ENCODE measurements at regions not wholly inside any gene's neighbourhood (a gene's known extent, or its start where the extent isn't known, plus 50 kb on each side); places are given as distances from the start of the nearest gene placed in this dataset.

GRCh38 chr15:91420689-91421088, 320.6 kb downstream of the SV2B start:
- TF ChIP-seq CEBPB (IDR thresholded peaks at IDR 0.05) (no peak), FOXM1 (IDR thresholded peaks at IDR 0.05; ENCODE audit: borderline replicate concordance, low read depth) (no peak), REST (IDR thresholded peaks at IDR 0.05; ENCODE audit: low read depth) (no peak), TEAD4 (IDR thresholded peaks at IDR 0.05) (no peak), MAX (IDR thresholded peaks at IDR 0.05) (no peak), USF1 (IDR thresholded peaks at IDR 0.05) (no peak), YY1 (IDR thresholded peaks at IDR 0.05; ENCODE audit: low read depth) (no peak), CREB1 (IDR thresholded peaks at IDR 0.05; ENCODE audit: low read depth) (no peak), ZBTB7A (IDR thresholded peaks at IDR 0.05; ENCODE audit: low read depth) (no peak), EGR1 (IDR thresholded peaks at IDR 0.05) (no peak), TCF12 (IDR thresholded peaks at IDR 0.05; ENCODE audit: low read depth) (no peak), RAD21 (IDR thresholded peaks at IDR 0.05; ENCODE audit: low read depth) (no peak), NFIC (IDR thresholded peaks at IDR 0.05) (no peak), EP300 (IDR thresholded peaks at IDR 0.05; ENCODE audit: borderline replicate concordance) (no peak), TAF1 (IDR thresholded peaks at IDR 0.05; ENCODE audit: low read depth) (no peak)

GRCh38 chr15:91422797-91423196, 322.7 kb downstream of the SV2B start:
- TF ChIP-seq FOXM1 (IDR thresholded peaks at IDR 0.05; ENCODE audit: borderline replicate concordance, low read depth) (no peak), TCF12 (IDR thresholded peaks at IDR 0.05; ENCODE audit: low read depth) (no peak), CREB1 (IDR thresholded peaks at IDR 0.05; ENCODE audit: low read depth) (no peak), USF1 (IDR thresholded peaks at IDR 0.05) (no peak), CEBPB (IDR thresholded peaks at IDR 0.05) (no peak), TEAD4 (IDR thresholded peaks at IDR 0.05) (no peak), MAX (IDR thresholded peaks at IDR 0.05) (no peak), RAD21 (IDR thresholded peaks at IDR 0.05; ENCODE audit: low read depth) (no peak), ZBTB7A (IDR thresholded peaks at IDR 0.05; ENCODE audit: low read depth) (no peak), TAF1 (IDR thresholded peaks at IDR 0.05; ENCODE audit: low read depth) (no peak), NFIC (IDR thresholded peaks at IDR 0.05) (no peak)

- no peak for TF ChIP-seq FOXM1 (IDR thresholded peaks at IDR 0.05; ENCODE audit: borderline replicate concordance, low read depth)
- no peak for TF ChIP-seq RAD21 (IDR thresholded peaks at IDR 0.05; ENCODE audit: low read depth)
- TF ChIP-seq CEBPB (IDR thresholded peaks at IDR 0.05), result no peak
- TF ChIP-seq TEAD4 (IDR thresholded peaks at IDR 0.05), result no peak
- TF ChIP-seq MAX (IDR thresholded peaks at IDR 0.05), result no peak
- no peak for TF ChIP-seq EP300 (IDR thresholded peaks at IDR 0.05; ENCODE audit: borderline replicate concordance)
- no peak for TF ChIP-seq CREB1 (IDR thresholded peaks at IDR 0.05; ENCODE audit: low read depth)
- no peak for TF ChIP-seq YY1 (IDR thresholded peaks at IDR 0.05; ENCODE audit: low read depth)
- TF ChIP-seq USF1 (IDR thresholded peaks at IDR 0.05), result no peak
Observed at GRCh38 chr15:91424001-91424400, 323.9 kb downstream of the SV2B start.

- TF ChIP-seq TAF1 (IDR thresholded peaks at IDR 0.05; ENCODE audit: low read depth), result no peak
- TF ChIP-seq CREB1 (IDR thresholded peaks at IDR 0.05; ENCODE audit: low read depth), result no peak
- no peak for TF ChIP-seq EGR1 (IDR thresholded peaks at IDR 0.05)
- no peak for TF ChIP-seq TEAD4 (IDR thresholded peaks at IDR 0.05)
- TF ChIP-seq EP300 (IDR thresholded peaks at IDR 0.05; ENCODE audit: borderline replicate concordance), result no peak
- TF ChIP-seq NFIC (IDR thresholded peaks at IDR 0.05), result no peak
- no peak for TF ChIP-seq YY1 (IDR thresholded peaks at IDR 0.05; ENCODE audit: low read depth)
- no peak for TF ChIP-seq ZBTB7A (IDR thresholded peaks at IDR 0.05; ENCODE audit: low read depth)
- TF ChIP-seq USF1 (IDR thresholded peaks at IDR 0.05), result no peak
- TF ChIP-seq MAX (IDR thresholded peaks at IDR 0.05), result no peak
- no peak for TF ChIP-seq REST (IDR thresholded peaks at IDR 0.05; ENCODE audit: low read depth)
- TF ChIP-seq RAD21 (IDR thresholded peaks at IDR 0.05; ENCODE audit: low read depth), result no peak
- no peak for TF ChIP-seq TCF12 (IDR thresholded peaks at IDR 0.05; ENCODE audit: low read depth)
- TF ChIP-seq CEBPB (IDR thresholded peaks at IDR 0.05), result no peak
- no peak for TF ChIP-seq FOXM1 (IDR thresholded peaks at IDR 0.05; ENCODE audit: borderline replicate concordance, low read depth)
Observed at GRCh38 chr15:91426412-91426811, 326.4 kb downstream of the SV2B start.
